SK-N-SH (cell line): ENCODE measurements at regions not wholly inside any gene's neighbourhood (a gene's known extent, or its start where the extent isn't known, plus 50 kb on each side); places are given as distances from the start of the nearest gene placed in this dataset.

Source experiments
- CTCF ChIP-seq: fragments of 200-600 bp; sonication (generic); IDR thresholded peaks from 2 replicates; pipeline ENCODE4 v1.6.1; 2017; ENCODE audit warnings: antibody characterized with exemption, mild to moderate bottlenecking, moderate library complexity
- NRF1 ChIP-seq: IDR thresholded peaks from 2 replicates; pipeline ENCODE4 v1.6.1; 2012; ENCODE audit warnings: low read depth, mild to moderate bottlenecking, low read length
- RXRA ChIP-seq: IDR thresholded peaks from 2 replicates; pipeline ENCODE4 v1.4.0; 2012; ENCODE audit warnings: low read depth, mild to moderate bottlenecking, borderline replicate concordance
- YY1 ChIP-seq: IDR thresholded peaks from 2 replicates; pipeline ENCODE4 v1.4.0; 2012; ENCODE audit warnings: low read depth, mild to moderate bottlenecking

- TF ChIP-seq RXRA: peak; percentile 34; the same call in 1 of the 2 replicates
- no peak for TF ChIP-seq YY1
- TF ChIP-seq NRF1: no peak
- TF ChIP-seq CTCF: no peak
Measured at GRCh38 chr2:12816379-12817306, 99.9 kb downstream of the TRIB2 start.
